ENCODE measurements at regions not wholly inside any gene's neighbourhood (a gene's known extent, or its start where the extent isn't known, plus 50 kb on each side); places are given as distances from the start of the nearest gene placed in this dataset.
"Not testable (repeated sequence)": the region's sequence is repeated elsewhere in the genome, so short reads cannot be mapped to it uniquely, and the experiment has no call there.

GRCh38 chr18:65671621-65672415 is 79.0 kb upstream of the CDH7 start:
- H3K27ac ChIP-seq (ENCODE audit: low read depth, low read length): no peak overlapping the region
- peaks cover 9% of the 10 kb centered on the region for H3K9me3 ChIP-seq (ENCODE audit: control insufficient read depth, insufficient read depth, low read length)
- CTCF ChIA-PET: no interaction called here
- no peaks in the 10 kb centered on the region for H3K27me3 ChIP-seq (ENCODE audit: control insufficient read depth, insufficient read depth, low read length)
- DNase-seq (ENCODE audit: low read depth, low spot score): no peak
- H3K4me3 ChIP-seq (ENCODE audit: low read depth, low read length): no peak overlapping the region
- POLR2A ChIA-PET: no interaction called here
- TF ChIP-seq CTCF (IDR thresholded peaks at IDR 0.05; ENCODE audit: low read depth, low read length): no peak

GRCh38 chr18:65670145-65670544 is 80.7 kb upstream of the CDH7 start:
- DNase-seq (ENCODE audit: low read depth, low spot score); H3K9me3 ChIP-seq (ENCODE audit: control insufficient read depth, insufficient read depth, low read length); H3K27me3 ChIP-seq (ENCODE audit: control insufficient read depth, insufficient read depth, low read length); H3K4me3 ChIP-seq (ENCODE audit: low read depth, low read length); CTCF ChIA-PET; H3K27ac ChIP-seq (ENCODE audit: low read depth, low read length); POLR2A ChIA-PET: not testable (repeated sequence)

GRCh38 chr18:65661391-65661790 is 89.4 kb upstream of the CDH7 start:
- DNase-seq (ENCODE audit: low read depth, low spot score): no peak
- peaks cover 4% of the 10 kb centered on the region; the same call in 1 of the 2 replicates for H3K9me3 ChIP-seq (ENCODE audit: control insufficient read depth, insufficient read depth, low read length)
- TF ChIP-seq CTCF (IDR thresholded peaks at IDR 0.05; ENCODE audit: low read depth, low read length): no peak
- H3K27me3 ChIP-seq (ENCODE audit: control insufficient read depth, insufficient read depth, low read length): no peaks in the 10 kb centered on the region
- ChIA-PET CTCF (no interaction called here), POLR2A (no interaction called here)
- H3K27ac ChIP-seq (ENCODE audit: low read depth, low read length): no peak overlapping the region
- no peak overlapping the region for H3K4me3 ChIP-seq (ENCODE audit: low read depth, low read length)

- TF ChIP-seq CTCF (IDR thresholded peaks at IDR 0.05; ENCODE audit: low read depth, low read length): no peak
- POLR2A ChIA-PET: no interaction called here
These were observed 90.9 kb upstream of the CDH7 start for GRCh38 chr18:65659912-65660311.

GRCh38 chr18:65659312-65659711 is 91.5 kb upstream of the CDH7 start:
- ChIA-PET POLR2A (no interaction called here), CTCF (no interaction called here)
- Histone ChIP-seq H3K9me3 (ENCODE audit: control insufficient read depth, insufficient read depth, low read length) (peaks cover 4% of the 10 kb centered on the region; the same call in 1 of the 2 replicates), H3K4me3 (ENCODE audit: low read depth, low read length) (no peak overlapping the region), H3K27ac (ENCODE audit: low read depth, low read length) (no peak overlapping the region), H3K27me3 (ENCODE audit: control insufficient read depth, insufficient read depth, low read length) (no peaks in the 10 kb centered on the region)
- no peak for DNase-seq (ENCODE audit: low read depth, low spot score)
- TF ChIP-seq CTCF (IDR thresholded peaks at IDR 0.05; ENCODE audit: low read depth, low read length): no peak

More at GRCh38 chr18:65659912-65660311, 90.9 kb upstream of the CDH7 start:
- no peak for DNase-seq (ENCODE audit: low read depth, low spot score)
- peaks cover 4% of the 10 kb centered on the region; the same call in 1 of the 2 replicates for H3K9me3 ChIP-seq (ENCODE audit: control insufficient read depth, insufficient read depth, low read length)
- no peak overlapping the region for H3K4me3 ChIP-seq (ENCODE audit: low read depth, low read length)
- CTCF ChIA-PET: no interaction called here
- no peaks in the 10 kb centered on the region for H3K27me3 ChIP-seq (ENCODE audit: control insufficient read depth, insufficient read depth, low read length)
- no peak overlapping the region for H3K27ac ChIP-seq (ENCODE audit: low read depth, low read length)
